Trophoblast cell (in vitro differentiated cells and primary cell): ENCODE measurements at regions not wholly inside any gene's neighbourhood (a gene's known extent, or its start where the extent isn't known, plus 50 kb on each side); places are given as distances from the start of the nearest gene placed in this dataset.
A peak's percentile ranks its signal among the peaks of the same experiment; 100 is the strongest.

ENCODE experiments used
- DNase-seq, 2 donors: peaks; one replicate each; pipeline ENCODE4 v3.0.0-alpha.2; 2016
- H2AFZ ChIP-seq: 2 replicates; pipeline ENCODE4 v1.6.1; 2013; ENCODE audit warnings: low read length, moderate library complexity, mild to moderate bottlenecking; ENCODE audit not compliant: insufficient read depth, poor library complexity
- H2AK5ac ChIP-seq: 2 replicates; pipeline ENCODE4 v1.6.1; 2013; ENCODE audit warnings: mild to moderate bottlenecking, low read length
- H2BK120ac ChIP-seq: 2 replicates; pipeline ENCODE4 v1.6.1; 2013; ENCODE audit warnings: low read length, mild to moderate bottlenecking, moderate library complexity; ENCODE audit not compliant: insufficient read depth, poor library complexity
- H2BK12ac ChIP-seq: 2 replicates; pipeline ENCODE4 v1.6.1; 2013; ENCODE audit warnings: mild to moderate bottlenecking, low read length, moderate library complexity
- H2BK5ac ChIP-seq: 2 replicates; pipeline ENCODE4 v1.6.1; 2013; ENCODE audit warnings: low read length, low read depth, moderate library complexity, mild to moderate bottlenecking; ENCODE audit not compliant: poor library complexity
- H3K14ac ChIP-seq: 2 replicates; pipeline ENCODE4 v1.6.1; 2013; ENCODE audit warnings: mild to moderate bottlenecking, low read length
- H3K18ac ChIP-seq: 2 replicates; pipeline ENCODE4 v1.6.1; 2013; ENCODE audit warnings: mild to moderate bottlenecking, low read length
- H3K23ac ChIP-seq: 2 replicates; pipeline ENCODE4 v1.6.1; 2013; ENCODE audit warnings: low read length
- H3K27ac ChIP-seq: 2 replicates; pipeline ENCODE4 v1.5.1; 2013; ENCODE audit warnings: low read depth, mild to moderate bottlenecking, inconsistent platforms, low read length, moderate library complexity
- H3K27me3 ChIP-seq: 2 replicates; pipeline ENCODE4 v1.6.1; 2013; ENCODE audit warnings: inconsistent platforms, mild to moderate bottlenecking, low read length, moderate library complexity; ENCODE audit not compliant: insufficient read depth
- H3K36me3 ChIP-seq, 2 experiments: 1 replicate in 1 of 2; 2 replicates in 1 of 2; pipeline ENCODE4 v1.6.1; 2013; ENCODE audit warnings: low read length in 2 of 2, mild to moderate bottlenecking in 2 of 2, moderate library complexity in 1 of 2; ENCODE audit not compliant: insufficient read depth in 2 of 2, control insufficient read depth in 1 of 2
- H3K4ac ChIP-seq: 2 replicates; pipeline ENCODE4 v1.6.1; 2013; ENCODE audit warnings: low read depth, mild to moderate bottlenecking, low read length, moderate library complexity
- H3K4me1 ChIP-seq, 2 experiments: 1 replicate in 1 of 2; 2 replicates in 1 of 2; pipeline ENCODE4 v1.6.1; 2013; ENCODE audit warnings: low read length in 2 of 2, mild to moderate bottlenecking in 2 of 2, moderate library complexity in 1 of 2; ENCODE audit not compliant: insufficient read depth in 2 of 2, control insufficient read depth in 1 of 2
- H3K4me2 ChIP-seq: 2 replicates; pipeline ENCODE4 v1.6.1; 2013; ENCODE audit warnings: inconsistent platforms, mild to moderate bottlenecking, low read length, moderate library complexity
- H3K4me3 ChIP-seq: 2 replicates; pipeline ENCODE4 v1.5.1; 2013; ENCODE audit warnings: mild to moderate bottlenecking, low read depth, low read length, inconsistent platforms
- H3K79me1 ChIP-seq: one replicate; pipeline ENCODE4 v1.6.1; 2013; ENCODE audit warnings: low read length
- H3K79me2 ChIP-seq: 2 replicates; pipeline ENCODE4 v1.6.1; 2013; ENCODE audit warnings: low read length, mild to moderate bottlenecking; ENCODE audit not compliant: control insufficient read depth, insufficient read depth, poor library complexity
- H3K9ac ChIP-seq: 2 replicates; pipeline ENCODE4 v1.6.1; 2013; ENCODE audit warnings: mild to moderate bottlenecking, low read length
- H3K9me3 ChIP-seq: 2 replicates; pipeline ENCODE4 v1.6.1; 2013; ENCODE audit warnings: low read depth, mild to moderate bottlenecking, control low read depth, inconsistent platforms, low read length; ENCODE audit not compliant: insufficient read depth
- H4K12ac ChIP-seq: 2 replicates; pipeline ENCODE4 v1.6.1; 2013; ENCODE audit warnings: low read depth, mild to moderate bottlenecking, low read length, moderate library complexity
- H4K8ac ChIP-seq: 2 replicates; pipeline ENCODE4 v1.6.1; 2013; ENCODE audit warnings: low read depth, mild to moderate bottlenecking, low read length, moderate library complexity
- H4K91ac ChIP-seq: one replicate; pipeline ENCODE4 v1.6.1; 2013; ENCODE audit warnings: low read depth, mild to moderate bottlenecking, low read length, moderate library complexity
- WGBS: extraction: QIAGEN DNeasy Blood & Tissue Kit; methylation state at CpG from one replicate; pipeline ENCODE4 v1.1.7; 2013; ENCODE audit warnings: missing lambda C conversion rate; ENCODE audit not compliant: insufficient read length, insufficient coverage; ENCODE audit errors: extremely low coverage; 5-methylcytosine and 5-hydroxymethylcytosine counted together

- Histone ChIP-seq H3K4ac (no peak overlapping the region), H3K27ac (peak overlapping the region; percentile 17), H3K79me1 (peaks cover 9% of the 10 kb centered on the region), H2BK120ac (peak overlapping the region; percentile 38), H2AFZ (peak overlapping the region; percentile 45), H4K8ac (no peak overlapping the region), H3K9ac (no peak overlapping the region), H2BK5ac (peak overlapping the region; percentile 66), H3K4me3 (no peak overlapping the region), H3K27me3 (no peaks in the 10 kb centered on the region), H3K14ac (peak overlapping the region; percentile 48), H3K23ac (no peak overlapping the region), H3K79me2 (no peaks in the 10 kb centered on the region), H4K91ac (peak overlapping the region; percentile 57), H3K9me3 (no peaks in the 10 kb centered on the region), H3K36me3 (no peaks in the 10 kb centered on the region), H2BK12ac (peak overlapping the region; percentile 82), H3K4me1 (peaks cover 2 to 7% of the 10 kb centered on the region in 2 experiments), H4K12ac (no peak overlapping the region), H2AK5ac (peak overlapping the region; percentile 95), H3K18ac (no peak overlapping the region), H3K4me2 (no peak overlapping the region)
- no peak for DNase-seq
Measured at GRCh38 chr11:94705419-94705818, 62.7 kb upstream of the AMOTL1 start.

GRCh38 chr11:94705891-94706615 is 62.1 kb upstream of the AMOTL1 start:
- H3K4me1 ChIP-seq = peaks cover 2 to 7% of the 10 kb centered on the region in 2 experiments
- no peaks in the 10 kb centered on the region for H3K27me3 ChIP-seq
- no peak overlapping the region for H3K4ac ChIP-seq

GRCh38 chr11:94708176-94708575 is 60.0 kb upstream of the AMOTL1 start:
- no peak overlapping the region for H3K14ac ChIP-seq
- no peak overlapping the region for H2BK5ac ChIP-seq
- no peak overlapping the region for H3K4me3 ChIP-seq
- H2BK120ac ChIP-seq = no peak overlapping the region
- DNase-seq = no peak
- no peak overlapping the region for H4K12ac ChIP-seq
- no peak overlapping the region for H3K23ac ChIP-seq
- peaks cover 9% of the 10 kb centered on the region for H3K79me1 ChIP-seq
- H3K9ac ChIP-seq = no peak overlapping the region
- H3K27me3 ChIP-seq = no peaks in the 10 kb centered on the region
- H3K9me3 ChIP-seq = no peaks in the 10 kb centered on the region
- no peak overlapping the region for H4K91ac ChIP-seq
- H3K36me3 ChIP-seq = no peaks in the 10 kb centered on the region
- H3K4me1 ChIP-seq = peaks cover 2 to 7% of the 10 kb centered on the region in 2 experiments
- H2AFZ ChIP-seq = no peak overlapping the region
- no peak overlapping the region for H2AK5ac ChIP-seq
- H3K4ac ChIP-seq = no peak overlapping the region
- no peak overlapping the region for H3K18ac ChIP-seq
- H4K8ac ChIP-seq = no peak overlapping the region
- no CpG with 5 or more reads among the region's 4 CpGs for WGBS
- no peak overlapping the region for H3K4me2 ChIP-seq
- H2BK12ac ChIP-seq = peak overlapping the region; percentile 84
- no peak overlapping the region for H3K27ac ChIP-seq
- no peaks in the 10 kb centered on the region for H3K79me2 ChIP-seq

More at GRCh38 chr11:94705891-94706615, 62.1 kb upstream of the AMOTL1 start:
- no peak overlapping the region for H3K4me3 ChIP-seq
- no peak overlapping the region for H2AK5ac ChIP-seq
- no peaks in the 10 kb centered on the region for H3K9me3 ChIP-seq
- no CpG with 5 or more reads among the region's 6 CpGs for WGBS
- H3K14ac ChIP-seq = no peak overlapping the region
- H3K79me1 ChIP-seq = peaks cover 9% of the 10 kb centered on the region
- no peaks in the 10 kb centered on the region for H3K36me3 ChIP-seq
- peak overlapping the region; percentile 1 for H2BK5ac ChIP-seq
- H3K18ac ChIP-seq = no peak overlapping the region
- no peaks in the 10 kb centered on the region for H3K79me2 ChIP-seq
- H2BK120ac ChIP-seq = no peak overlapping the region
- peak; percentile 78 to 90 for DNase-seq
- H4K91ac ChIP-seq = peak overlapping the region; percentile 96
- no peak overlapping the region for H4K8ac ChIP-seq
- H3K27ac ChIP-seq = peak overlapping the region; percentile 37
- no peak overlapping the region for H2AFZ ChIP-seq
- H3K4me2 ChIP-seq = peak overlapping the region; percentile 8
- H3K9ac ChIP-seq = no peak overlapping the region
- no peak overlapping the region for H2BK12ac ChIP-seq
- no peak overlapping the region for H3K23ac ChIP-seq
- H4K12ac ChIP-seq = no peak overlapping the region

- no peak overlapping the region for H3K4ac ChIP-seq
- H2AK5ac ChIP-seq = no peak overlapping the region
- no peak overlapping the region for H3K9ac ChIP-seq
- no peak overlapping the region for H2BK5ac ChIP-seq
- no peaks in the 10 kb centered on the region for H3K9me3 ChIP-seq
- no peaks in the 10 kb centered on the region for H3K27me3 ChIP-seq
- H2AFZ ChIP-seq = no peak overlapping the region
- peaks cover 2 to 7% of the 10 kb centered on the region in 2 experiments for H3K4me1 ChIP-seq
- H3K79me1 ChIP-seq = peaks cover 9% of the 10 kb centered on the region
- H4K12ac ChIP-seq = no peak overlapping the region
- no peak overlapping the region for H3K4me3 ChIP-seq
- H4K91ac ChIP-seq = no peak overlapping the region
- no peak for DNase-seq
- H3K27ac ChIP-seq = no peak overlapping the region
- H2BK120ac ChIP-seq = no peak overlapping the region
- no peaks in the 10 kb centered on the region for H3K36me3 ChIP-seq
- WGBS = no CpG with 5 or more reads among the region's 4 CpGs
- no peak overlapping the region for H3K23ac ChIP-seq
- H3K14ac ChIP-seq = no peak overlapping the region
- no peak overlapping the region for H4K8ac ChIP-seq
- no peak overlapping the region for H2BK12ac ChIP-seq
- no peak overlapping the region for H3K18ac ChIP-seq
- H3K4me2 ChIP-seq = no peak overlapping the region
- no peaks in the 10 kb centered on the region for H3K79me2 ChIP-seq
Measured at GRCh38 chr11:94708642-94709041, 59.5 kb upstream of the AMOTL1 start.
